HEK293 (cell line): ENCODE measurements at regions not wholly inside any gene's neighbourhood (a gene's known extent, or its start where the extent isn't known, plus 50 kb on each side); places are given as distances from the start of the nearest gene placed in this dataset.
"Not testable (repeated sequence)": the region's sequence is repeated elsewhere in the genome, so short reads cannot be mapped to it uniquely, and the experiment has no call there.

Experiments used
- CTCF ChIA-PET: fragments of 350-600 bp; formaldehyde crosslinking; extraction: SDS; loops from one replicate; lab custom pipeline; 2021; ENCODE audit warnings: antibody characterized with exemption; lab: Yijun Ruan, JAX
- POLR2A ChIA-PET: fragments of 300-600 bp; formaldehyde crosslinking; extraction: SDS; loops from one replicate; lab custom pipeline; 2020; ENCODE audit warnings: antibody characterized with exemption, inconsistent platforms; lab: Yijun Ruan, JAX
- H3K27ac ChIP-seq: fragments of 200-500 bp; sonication (Bioruptor generic); 2 replicates; pipeline ENCODE4 v1.5.1; 2014; ENCODE audit warnings: low read depth, low read length, control low read depth, inconsistent platforms; ENCODE audit errors: extremely low read depth
- H3K36me3 ChIP-seq, 2 experiments: fragments of 200-500 bp in 1 of 2; sonication (Bioruptor generic) in 1 of 2; 1 replicate in 1 of 2; 2 replicates in 1 of 2; pipeline ENCODE4 v1.5.1; 2014 to 2017; ENCODE audit warnings: inconsistent platforms in 2 of 2, low read length in 2 of 2; ENCODE audit not compliant: control insufficient read depth in 2 of 2, insufficient read depth in 1 of 2
- H3K4me1 ChIP-seq: fragments of 200-500 bp; sonication (Bioruptor generic); 2 replicates; pipeline ENCODE4 v1.5.1; 2014; ENCODE audit warnings: mild to moderate bottlenecking, low read length, inconsistent platforms; ENCODE audit not compliant: control insufficient read depth, insufficient read depth
- H3K4me3 ChIP-seq: 2 replicates; pipeline ENCODE4 v1.5.1; 2011; ENCODE audit warnings: low read depth, mild to moderate bottlenecking, control low read depth, low read length, moderate library complexity
- H3K9me3 ChIP-seq: fragments of 200-500 bp; sonication (Bioruptor generic); 2 replicates; pipeline ENCODE4 v1.5.1; 2014; ENCODE audit warnings: low read depth, low read length, inconsistent platforms; ENCODE audit not compliant: control insufficient read depth, insufficient read depth
- SALL2 ChIP-seq: fragments of 450-650 bp; formaldehyde crosslinking; IDR thresholded peaks from 2 replicates; pipeline ENCODE4 v1.5.0; 2017; ENCODE audit warnings: missing biosample characterization, mild to moderate bottlenecking, missing genetic modification characterization, borderline replicate concordance
- TCF7L2 ChIP-seq: IDR thresholded peaks from 2 replicates; pipeline ENCODE4 v1.6.1; 2011; ENCODE audit warnings: low read depth, mild to moderate bottlenecking, inconsistent platforms, low read length, moderate library complexity, borderline replicate concordance
- YY1 ChIP-seq: fragments of 450-650 bp; formaldehyde crosslinking; IDR thresholded peaks from 2 replicates; pipeline ENCODE4 v1.5.1; 2018; ENCODE audit warnings: missing biosample characterization, missing genetic modification characterization
- ZBTB1 ChIP-seq: fragments of 450-650 bp; formaldehyde crosslinking; IDR thresholded peaks from 2 replicates; pipeline ENCODE4 v1.5.1; 2016; ENCODE audit warnings: missing biosample characterization, missing genetic modification characterization
- ZFHX2 ChIP-seq: fragments of 450-650 bp; formaldehyde crosslinking; conservative IDR thresholded peaks from 2 replicates; pipeline ENCODE4 v1.5.1; 2016; ENCODE audit warnings: missing biosample characterization, missing genetic modification characterization
- ZFP3 ChIP-seq: fragments of 450-650 bp; formaldehyde crosslinking; IDR thresholded peaks from 2 replicates; pipeline ENCODE4 v1.5.1; 2016; ENCODE audit warnings: low read depth, missing biosample characterization, missing genetic modification characterization
- ZNF132 ChIP-seq: fragments of 450-650 bp; formaldehyde crosslinking; IDR thresholded peaks from 2 replicates; pipeline ENCODE4 v1.5.1; 2017; ENCODE audit warnings: missing biosample characterization, missing genetic modification characterization, borderline replicate concordance
- ZNF175 ChIP-seq: fragments of 450-650 bp; formaldehyde crosslinking; IDR thresholded peaks from 2 replicates; pipeline ENCODE4 v1.5.1; 2016; ENCODE audit warnings: missing biosample characterization, missing genetic modification characterization
- ZNF19 ChIP-seq: fragments of 450-650 bp; formaldehyde crosslinking; IDR thresholded peaks from 2 replicates; pipeline ENCODE4; 2016; ENCODE audit warnings: missing biosample characterization, missing genetic modification characterization, low read depth
- ZNF529 ChIP-seq: fragments of 450-650 bp; formaldehyde crosslinking; IDR thresholded peaks from 2 replicates; pipeline ENCODE4 v1.5.1; 2017; ENCODE audit warnings: missing genetic modification characterization, missing biosample characterization; ENCODE audit not compliant: insufficient replicate concordance
- ZNF621 ChIP-seq: fragments of 450-650 bp; formaldehyde crosslinking; IDR thresholded peaks from 2 replicates; pipeline ENCODE4 v1.5.1; 2017; ENCODE audit warnings: missing biosample characterization, missing genetic modification characterization
- ZNF624 ChIP-seq: fragments of 450-650 bp; formaldehyde crosslinking; IDR thresholded peaks from 2 replicates; pipeline ENCODE4 v1.5.1; 2017; ENCODE audit warnings: missing biosample characterization, missing genetic modification characterization
- ZNF701 ChIP-seq: fragments of 450-650 bp; formaldehyde crosslinking; IDR thresholded peaks from 2 replicates; pipeline ENCODE4 v1.5.1; 2016; ENCODE audit warnings: missing biosample characterization, missing genetic modification characterization
- ZNF791 ChIP-seq: fragments of 450-650 bp; formaldehyde crosslinking; IDR thresholded peaks from 2 replicates; pipeline ENCODE4 v1.5.1; 2016; ENCODE audit warnings: missing biosample characterization, missing genetic modification characterization
- ZNF843 ChIP-seq: fragments of 450-650 bp; formaldehyde crosslinking; IDR thresholded peaks from 2 replicates; pipeline ENCODE4 v1.5.1; 2016; ENCODE audit warnings: missing biosample characterization, missing genetic modification characterization
- TF ChIP-seq, protein P1 (sequence below): fragments of 450-650 bp; formaldehyde crosslinking; IDR thresholded peaks from 2 replicates; pipeline ENCODE4 v1.5.1; 2016; ENCODE audit warnings: missing biosample characterization, missing genetic modification characterization, borderline replicate concordance
- TF ChIP-seq, protein P2 (sequence below): fragments of 450-650 bp; formaldehyde crosslinking; IDR thresholded peaks from 2 replicates; pipeline ENCODE4 v1.5.1; 2016; ENCODE audit warnings: missing biosample characterization, missing genetic modification characterization
- TF ChIP-seq, protein P3 (sequence below): fragments of 450-650 bp; formaldehyde crosslinking; IDR thresholded peaks from 2 replicates; pipeline ENCODE4 v1.5.1; 2017; ENCODE audit warnings: missing biosample characterization, missing genetic modification characterization

DNA sequence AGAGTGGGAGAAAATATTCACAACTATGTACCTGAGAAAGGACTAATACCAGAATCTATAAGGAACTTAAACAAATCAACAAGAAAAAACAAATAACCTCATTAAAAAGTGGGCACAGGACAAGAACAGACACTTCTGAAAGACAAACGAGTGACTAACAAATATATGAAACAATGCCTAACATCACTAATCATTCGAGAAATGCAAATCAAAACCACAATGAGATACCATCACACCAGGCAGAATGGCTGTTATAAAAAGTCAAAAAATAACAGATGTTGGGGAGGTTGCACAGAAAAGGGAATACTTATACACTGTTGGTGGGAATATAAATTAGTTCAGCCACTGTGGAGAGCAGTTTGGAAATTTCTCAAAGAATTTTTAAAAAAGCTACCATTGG, 83.5 kb upstream of the WSCD1 start (continued):
- TF ChIP-seq, protein P1, sequence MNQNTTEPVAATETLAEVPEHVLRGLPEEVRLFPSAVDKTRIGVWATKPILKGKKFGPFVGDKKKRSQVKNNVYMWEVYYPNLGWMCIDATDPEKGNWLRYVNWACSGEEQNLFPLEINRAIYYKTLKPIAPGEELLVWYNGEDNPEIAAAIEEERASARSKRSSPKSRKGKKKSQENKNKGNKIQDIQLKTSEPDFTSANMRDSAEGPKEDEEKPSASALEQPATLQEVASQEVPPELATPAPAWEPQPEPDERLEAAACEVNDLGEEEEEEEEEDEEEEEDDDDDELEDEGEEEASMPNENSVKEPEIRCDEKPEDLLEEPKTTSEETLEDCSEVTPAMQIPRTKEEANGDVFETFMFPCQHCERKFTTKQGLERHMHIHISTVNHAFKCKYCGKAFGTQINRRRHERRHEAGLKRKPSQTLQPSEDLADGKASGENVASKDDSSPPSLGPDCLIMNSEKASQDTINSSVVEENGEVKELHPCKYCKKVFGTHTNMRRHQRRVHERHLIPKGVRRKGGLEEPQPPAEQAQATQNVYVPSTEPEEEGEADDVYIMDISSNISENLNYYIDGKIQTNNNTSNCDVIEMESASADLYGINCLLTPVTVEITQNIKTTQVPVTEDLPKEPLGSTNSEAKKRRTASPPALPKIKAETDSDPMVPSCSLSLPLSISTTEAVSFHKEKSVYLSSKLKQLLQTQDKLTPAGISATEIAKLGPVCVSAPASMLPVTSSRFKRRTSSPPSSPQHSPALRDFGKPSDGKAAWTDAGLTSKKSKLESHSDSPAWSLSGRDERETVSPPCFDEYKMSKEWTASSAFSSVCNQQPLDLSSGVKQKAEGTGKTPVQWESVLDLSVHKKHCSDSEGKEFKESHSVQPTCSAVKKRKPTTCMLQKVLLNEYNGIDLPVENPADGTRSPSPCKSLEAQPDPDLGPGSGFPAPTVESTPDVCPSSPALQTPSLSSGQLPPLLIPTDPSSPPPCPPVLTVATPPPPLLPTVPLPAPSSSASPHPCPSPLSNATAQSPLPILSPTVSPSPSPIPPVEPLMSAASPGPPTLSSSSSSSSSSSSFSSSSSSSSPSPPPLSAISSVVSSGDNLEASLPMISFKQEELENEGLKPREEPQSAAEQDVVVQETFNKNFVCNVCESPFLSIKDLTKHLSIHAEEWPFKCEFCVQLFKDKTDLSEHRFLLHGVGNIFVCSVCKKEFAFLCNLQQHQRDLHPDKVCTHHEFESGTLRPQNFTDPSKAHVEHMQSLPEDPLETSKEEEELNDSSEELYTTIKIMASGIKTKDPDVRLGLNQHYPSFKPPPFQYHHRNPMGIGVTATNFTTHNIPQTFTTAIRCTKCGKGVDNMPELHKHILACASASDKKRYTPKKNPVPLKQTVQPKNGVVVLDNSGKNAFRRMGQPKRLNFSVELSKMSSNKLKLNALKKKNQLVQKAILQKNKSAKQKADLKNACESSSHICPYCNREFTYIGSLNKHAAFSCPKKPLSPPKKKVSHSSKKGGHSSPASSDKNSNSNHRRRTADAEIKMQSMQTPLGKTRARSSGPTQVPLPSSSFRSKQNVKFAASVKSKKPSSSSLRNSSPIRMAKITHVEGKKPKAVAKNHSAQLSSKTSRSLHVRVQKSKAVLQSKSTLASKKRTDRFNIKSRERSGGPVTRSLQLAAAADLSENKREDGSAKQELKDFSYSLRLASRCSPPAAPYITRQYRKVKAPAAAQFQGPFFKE (tag by site-specific recombination) = no peak
- TF ChIP-seq ZNF132 (tag by site-specific recombination) (no peak), ZNF791 (tag by site-specific recombination) (no peak)

DNA sequence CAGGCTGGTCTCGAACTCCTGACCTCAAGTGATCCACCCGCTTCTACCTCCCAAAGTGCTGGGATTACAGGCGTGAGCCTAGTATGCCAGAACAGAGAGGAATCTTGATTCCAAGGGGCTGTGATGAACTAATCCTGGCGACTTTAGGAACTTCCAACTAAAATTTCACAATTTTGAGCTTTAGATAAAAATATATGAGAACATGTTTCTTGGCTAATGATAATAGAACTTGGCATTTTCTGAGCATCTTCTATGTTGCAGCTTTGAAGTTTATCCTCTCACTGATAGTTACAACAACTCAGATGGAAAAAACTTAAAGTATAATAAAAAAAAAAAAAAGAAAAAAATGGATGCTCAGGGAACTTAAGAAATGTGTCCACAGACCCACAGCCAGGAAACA, 69.8 kb upstream of the WSCD1 start:
- H3K4me1 ChIP-seq = no peaks in the 10 kb centered on the region
- H3K4me3 ChIP-seq = no peak overlapping the region
- ChIA-PET CTCF (interaction anchor here (0.6 kb wide), 1 partner anchor 161 kb away, joined by 3 read pairs; no protein-coding TSS in a partner anchor), POLR2A (no interaction called here)
- no peak overlapping the region for H3K27ac ChIP-seq
- TF ChIP-seq ZNF132 (tag by site-specific recombination) (no peak), YY1 (tag by site-specific recombination) (no peak), ZNF19 (tag by site-specific recombination) (no peak), ZNF621 (tag by site-specific recombination) (no peak), ZNF529 (tag by site-specific recombination) (no peak), ZBTB1 (tag by site-specific recombination) (no peak), TCF7L2 (no peak), ZNF701 (no peak), SALL2 (tag by site-specific recombination) (no peak), ZFP3 (tag by site-specific recombination) (no peak), ZNF843 (no peak), ZNF624 (no peak), ZNF175 (tag by site-specific recombination) (no peak), ZFHX2 (tag by site-specific recombination) (no peak)
- TF ChIP-seq, protein P2, sequence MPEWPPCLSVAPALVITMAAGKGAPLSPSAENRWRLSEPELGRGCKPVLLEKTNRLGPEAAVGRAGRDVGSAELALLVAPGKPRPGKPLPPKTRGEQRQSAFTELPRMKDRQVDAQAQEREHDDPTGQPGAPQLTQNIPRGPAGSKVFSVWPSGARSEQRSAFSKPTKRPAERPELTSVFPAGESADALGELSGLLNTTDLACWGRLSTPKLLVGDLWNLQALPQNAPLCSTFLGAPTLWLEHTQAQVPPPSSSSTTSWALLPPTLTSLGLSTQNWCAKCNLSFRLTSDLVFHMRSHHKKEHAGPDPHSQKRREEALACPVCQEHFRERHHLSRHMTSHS (tag by site-specific recombination) = no peak
- TF ChIP-seq, protein P3, sequence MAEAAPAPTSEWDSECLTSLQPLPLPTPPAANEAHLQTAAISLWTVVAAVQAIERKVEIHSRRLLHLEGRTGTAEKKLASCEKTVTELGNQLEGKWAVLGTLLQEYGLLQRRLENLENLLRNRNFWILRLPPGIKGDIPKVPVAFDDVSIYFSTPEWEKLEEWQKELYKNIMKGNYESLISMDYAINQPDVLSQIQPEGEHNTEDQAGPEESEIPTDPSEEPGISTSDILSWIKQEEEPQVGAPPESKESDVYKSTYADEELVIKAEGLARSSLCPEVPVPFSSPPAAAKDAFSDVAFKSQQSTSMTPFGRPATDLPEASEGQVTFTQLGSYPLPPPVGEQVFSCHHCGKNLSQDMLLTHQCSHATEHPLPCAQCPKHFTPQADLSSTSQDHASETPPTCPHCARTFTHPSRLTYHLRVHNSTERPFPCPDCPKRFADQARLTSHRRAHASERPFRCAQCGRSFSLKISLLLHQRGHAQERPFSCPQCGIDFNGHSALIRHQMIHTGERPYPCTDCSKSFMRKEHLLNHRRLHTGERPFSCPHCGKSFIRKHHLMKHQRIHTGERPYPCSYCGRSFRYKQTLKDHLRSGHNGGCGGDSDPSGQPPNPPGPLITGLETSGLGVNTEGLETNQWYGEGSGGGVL (tag by site-specific recombination) = no peak
- no peaks in the 10 kb centered on the region for H3K9me3 ChIP-seq
- H3K36me3 ChIP-seq = no peaks in the 10 kb centered on the region

DNA sequence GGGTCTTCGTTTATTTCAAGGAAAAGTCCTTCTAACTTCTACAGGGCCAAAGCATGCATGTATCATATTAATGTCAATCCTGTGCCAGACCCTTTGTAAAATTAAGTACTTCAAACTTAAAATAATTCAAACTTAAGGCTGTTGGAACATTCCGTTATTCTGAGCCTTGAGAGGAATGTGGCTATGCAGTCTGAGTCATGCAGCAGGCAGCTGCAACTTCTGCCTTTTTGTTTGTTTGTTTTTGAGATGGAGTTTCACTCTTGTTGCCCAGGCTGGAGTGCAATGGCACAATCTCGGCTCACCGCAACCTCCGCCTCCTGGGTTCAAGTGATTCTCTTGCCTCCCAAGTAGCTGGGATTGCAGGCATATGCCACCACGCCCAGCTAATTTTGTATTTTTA, 67.0 kb upstream of the WSCD1 start:
- H3K4me1 ChIP-seq, H3K27ac ChIP-seq, CTCF ChIA-PET, H3K36me3 ChIP-seq, H3K4me3 ChIP-seq, POLR2A ChIA-PET, H3K9me3 ChIP-seq: not testable (repeated sequence)
